ENCODE measurements at regions not wholly inside any gene's neighbourhood (a gene's known extent, or its start where the extent isn't known, plus 50 kb on each side); places are given as distances from the start of the nearest gene placed in this dataset.

- peaks cover 13% of the 10 kb centered on the region for H3K4me1 Mint-ChIP-seq
- no peaks in the 10 kb centered on the region for H4K20me1 ChIP-seq (replicated peaks; ENCODE audit: insufficient read depth)
- TF ChIP-seq, protein P1, sequence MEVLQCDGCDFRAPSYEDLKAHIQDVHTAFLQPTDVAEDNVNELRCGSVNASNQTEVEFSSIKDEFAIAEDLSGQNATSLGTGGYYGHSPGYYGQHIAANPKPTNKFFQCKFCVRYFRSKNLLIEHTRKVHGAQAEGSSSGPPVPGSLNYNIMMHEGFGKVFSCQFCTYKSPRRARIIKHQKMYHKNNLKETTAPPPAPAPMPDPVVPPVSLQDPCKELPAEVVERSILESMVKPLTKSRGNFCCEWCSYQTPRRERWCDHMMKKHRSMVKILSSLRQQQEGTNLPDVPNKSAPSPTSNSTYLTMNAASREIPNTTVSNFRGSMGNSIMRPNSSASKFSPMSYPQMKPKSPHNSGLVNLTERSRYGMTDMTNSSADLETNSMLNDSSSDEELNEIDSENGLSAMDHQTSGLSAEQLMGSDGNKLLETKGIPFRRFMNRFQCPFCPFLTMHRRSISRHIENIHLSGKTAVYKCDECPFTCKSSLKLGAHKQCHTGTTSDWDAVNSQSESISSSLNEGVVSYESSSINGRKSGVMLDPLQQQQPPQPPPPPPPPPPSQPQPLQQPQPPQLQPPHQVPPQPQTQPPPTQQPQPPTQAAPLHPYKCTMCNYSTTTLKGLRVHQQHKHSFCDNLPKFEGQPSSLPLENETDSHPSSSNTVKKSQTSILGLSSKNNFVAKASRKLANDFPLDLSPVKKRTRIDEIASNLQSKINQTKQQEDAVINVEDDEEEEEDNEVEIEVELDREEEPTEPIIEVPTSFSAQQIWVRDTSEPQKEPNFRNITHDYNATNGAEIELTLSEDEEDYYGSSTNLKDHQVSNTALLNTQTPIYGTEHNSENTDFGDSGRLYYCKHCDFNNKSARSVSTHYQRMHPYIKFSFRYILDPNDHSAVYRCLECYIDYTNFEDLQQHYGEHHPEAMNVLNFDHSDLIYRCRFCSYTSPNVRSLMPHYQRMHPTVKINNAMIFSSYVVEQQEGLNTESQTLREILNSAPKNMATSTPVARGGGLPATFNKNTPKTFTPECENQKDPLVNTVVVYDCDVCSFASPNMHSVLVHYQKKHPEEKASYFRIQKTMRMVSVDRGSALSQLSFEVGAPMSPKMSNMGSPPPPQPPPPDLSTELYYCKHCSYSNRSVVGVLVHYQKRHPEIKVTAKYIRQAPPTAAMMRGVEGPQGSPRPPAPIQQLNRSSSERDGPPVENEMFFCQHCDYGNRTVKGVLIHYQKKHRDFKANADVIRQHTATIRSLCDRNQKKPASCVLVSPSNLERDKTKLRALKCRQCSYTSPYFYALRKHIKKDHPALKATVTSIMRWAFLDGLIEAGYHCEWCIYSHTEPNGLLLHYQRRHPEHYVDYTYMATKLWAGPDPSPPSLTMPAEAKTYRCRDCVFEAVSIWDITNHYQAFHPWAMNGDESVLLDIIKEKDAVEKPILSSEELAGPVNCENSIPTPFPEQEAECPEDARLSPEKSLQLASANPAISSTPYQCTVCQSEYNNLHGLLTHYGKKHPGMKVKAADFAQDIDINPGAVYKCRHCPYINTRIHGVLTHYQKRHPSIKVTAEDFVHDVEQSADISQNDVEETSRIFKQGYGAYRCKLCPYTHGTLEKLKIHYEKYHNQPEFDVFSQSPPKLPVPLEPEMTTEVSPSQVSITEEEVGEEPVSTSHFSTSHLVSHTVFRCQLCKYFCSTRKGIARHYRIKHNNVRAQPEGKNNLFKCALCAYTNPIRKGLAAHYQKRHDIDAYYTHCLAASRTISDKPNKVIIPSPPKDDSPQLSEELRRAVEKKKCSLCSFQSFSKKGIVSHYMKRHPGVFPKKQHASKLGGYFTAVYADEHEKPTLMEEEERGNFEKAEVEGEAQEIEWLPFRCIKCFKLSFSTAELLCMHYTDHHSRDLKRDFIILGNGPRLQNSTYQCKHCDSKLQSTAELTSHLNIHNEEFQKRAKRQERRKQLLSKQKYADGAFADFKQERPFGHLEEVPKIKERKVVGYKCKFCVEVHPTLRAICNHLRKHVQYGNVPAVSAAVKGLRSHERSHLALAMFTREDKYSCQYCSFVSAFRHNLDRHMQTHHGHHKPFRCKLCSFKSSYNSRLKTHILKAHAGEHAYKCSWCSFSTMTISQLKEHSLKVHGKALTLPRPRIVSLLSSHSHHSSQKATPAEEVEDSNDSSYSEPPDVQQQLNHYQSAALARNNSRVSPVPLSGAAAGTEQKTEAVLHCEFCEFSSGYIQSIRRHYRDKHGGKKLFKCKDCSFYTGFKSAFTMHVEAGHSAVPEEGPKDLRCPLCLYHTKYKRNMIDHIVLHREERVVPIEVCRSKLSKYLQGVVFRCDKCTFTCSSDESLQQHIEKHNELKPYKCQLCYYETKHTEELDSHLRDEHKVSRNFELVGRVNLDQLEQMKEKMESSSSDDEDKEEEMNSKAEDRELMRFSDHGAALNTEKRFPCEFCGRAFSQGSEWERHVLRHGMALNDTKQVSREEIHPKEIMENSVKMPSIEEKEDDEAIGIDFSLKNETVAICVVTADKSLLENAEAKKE (CRISPR knock-in tag; IDR thresholded peaks at IDR 0.05) = no peak
- TF ChIP-seq ZNF114 (CRISPR knock-in tag; IDR thresholded peaks at IDR 0.05) = no peak
- TF ChIP-seq EZH2 (IDR thresholded peaks at IDR 0.05; ENCODE audit: low read depth, unreplicated experiment) = no peak
- no peak for TF ChIP-seq CTCF (conservative IDR thresholded peaks at IDR 0.05; ENCODE audit: low read depth in 2 of 2)
- TF ChIP-seq JUNB (IDR thresholded peaks at IDR 0.05; ENCODE audit: unreplicated experiment) = no peak
- TF ChIP-seq POLR2AphosphoS5 (IDR thresholded peaks at IDR 0.05; ENCODE audit: low read depth) = no peak
- ATAC-seq (no peak), DNase-seq (ENCODE audit: low spot score) (no peak)
- no peaks in the 10 kb centered on the region; the same call in 1 of the 2 replicates for H3K9me2 ChIP-seq (ENCODE audit: insufficient read depth)
- no peaks in the 10 kb centered on the region for H3K27me3 ChIP-seq (ENCODE audit: insufficient read depth)
- H3K27ac Mint-ChIP-seq = no peak overlapping the region
- peaks cover 10% of the 10 kb centered on the region for H3K4me1 ChIP-seq (ENCODE audit: insufficient read depth)
- no peaks in the 10 kb centered on the region for H3K36me3 ChIP-seq (ENCODE audit: insufficient read depth)
- H3K27ac ChIP-seq (ENCODE audit: low read depth) = no peak overlapping the region
- no peak overlapping the region for H3K4me3 Mint-ChIP-seq
- H3K36me3 Mint-ChIP-seq (ENCODE audit: low read depth) = no peaks in the 10 kb centered on the region
- H3K4me2 ChIP-seq = no peak overlapping the region
- no peaks in the 10 kb centered on the region for H3K27me3 Mint-ChIP-seq (ENCODE audit: insufficient read depth, low read depth, poor library complexity)
- no peaks in the 10 kb centered on the region for H3F3A ChIP-seq (replicated peaks; ENCODE audit: low read depth)
- no peak overlapping the region for H3K4me3 ChIP-seq
- H3K79me2 ChIP-seq (replicated peaks; ENCODE audit: insufficient read depth) = no peaks in the 10 kb centered on the region
- H2AFZ ChIP-seq = no peak overlapping the region
- no peaks in the 10 kb centered on the region for H3K9me3 Mint-ChIP-seq
Measured at GRCh38 chr4:41396214-41396613, 139.5 kb downstream of the UCHL1 start.
